GM23338 (cell line): ENCODE measurements at regions not wholly inside any gene's neighbourhood (a gene's known extent, or its start where the extent isn't known, plus 50 kb on each side); places are given as distances from the start of the nearest gene placed in this dataset.

ENCODE experiments used
- ATAC-seq: fragments of 200-7000 bp; cut with Tn5 transposase; 3 replicates; pipeline ENCODE4 v1.9.1; 2020
- DNase-seq: peaks from one replicate; pipeline ENCODE4 v3.0.0-alpha.2; 2015; ENCODE audit warnings: low spot score
- H2AFZ ChIP-seq: fragments of 200-600 bp; sonication (generic); 2 replicates; pipeline ENCODE4 v1.8.0; 2016; ENCODE audit warnings: antibody characterized with exemption, mild to moderate bottlenecking, moderate library complexity
- H3F3A ChIP-seq: fragments of 200-600 bp; sonication (generic); replicated peaks from 2 replicates; pipeline ENCODE4 v1.8.0; 2017; ENCODE audit warnings: antibody characterized with exemption, mixed run types, low read depth
- H3K27ac ChIP-seq: fragments of 200-600 bp; sonication (generic); 2 replicates; pipeline ENCODE4 v1.6.1; 2016; ENCODE audit warnings: low read depth
- H3K27me3 ChIP-seq: fragments of 200-600 bp; sonication (generic); 2 replicates; pipeline ENCODE4 v1.8.0; 2016; ENCODE audit warnings: mild to moderate bottlenecking, mixed run types, moderate library complexity; ENCODE audit not compliant: insufficient read depth
- H3K36me3 ChIP-seq: fragments of 200-600 bp; sonication (generic); 2 replicates; pipeline ENCODE4 v1.8.0; 2016; ENCODE audit warnings: mild to moderate bottlenecking; ENCODE audit not compliant: insufficient read depth
- H3K4me1 ChIP-seq: fragments of 200-600 bp; sonication (generic); 2 replicates; pipeline ENCODE4 v1.8.0; 2016; ENCODE audit warnings: mild to moderate bottlenecking, moderate library complexity; ENCODE audit not compliant: insufficient read depth
- H3K4me2 ChIP-seq: fragments of 200-600 bp; sonication (generic); 2 replicates; pipeline ENCODE4 v1.7.1; 2017; ENCODE audit warnings: mixed run types
- H3K4me3 ChIP-seq: fragments of 200-600 bp; sonication (generic); 2 replicates; pipeline ENCODE4 v1.6.1; 2016; ENCODE audit warnings: mixed run types
- H3K79me2 ChIP-seq: fragments of 200-600 bp; sonication (generic); replicated peaks from 2 replicates; pipeline ENCODE4 v1.8.0; 2017; ENCODE audit warnings: mild to moderate bottlenecking; ENCODE audit not compliant: insufficient read depth
- H3K9me2 ChIP-seq: fragments of 200-600 bp; sonication (generic); 2 replicates; pipeline ENCODE4 v1.8.0; 2017; ENCODE audit not compliant: insufficient read depth
- H4K20me1 ChIP-seq: fragments of 200-600 bp; sonication (generic); replicated peaks from 2 replicates; pipeline ENCODE4 v1.8.0; 2017; ENCODE audit warnings: mild to moderate bottlenecking; ENCODE audit not compliant: insufficient read depth
- H3K27ac Mint-ChIP-seq: 2 replicates; pipeline ENCODE4 v1.8.0; 2020; ENCODE audit warnings: inconsistent platforms, mild to moderate bottlenecking, moderate library complexity, mixed read lengths
- H3K27me3 Mint-ChIP-seq: 3 replicates; pipeline ENCODE4 v1.8.0; 2022; ENCODE audit warnings: low read depth, mild to moderate bottlenecking, moderate library complexity, mixed read lengths, inconsistent platforms; ENCODE audit not compliant: insufficient read depth, poor library complexity
- H3K36me3 Mint-ChIP-seq: 3 replicates; pipeline ENCODE4 v1.8.0; 2021; ENCODE audit warnings: low read depth, mild to moderate bottlenecking, inconsistent platforms, moderate library complexity, mixed read lengths
- H3K4me1 Mint-ChIP-seq: 3 replicates; pipeline ENCODE4 v1.8.0; 2020; ENCODE audit warnings: mild to moderate bottlenecking, inconsistent platforms, mixed read lengths
- H3K4me3 Mint-ChIP-seq: 3 replicates; pipeline ENCODE4 v1.8.0; 2021; ENCODE audit warnings: moderate library complexity, mild to moderate bottlenecking, inconsistent platforms, mixed read lengths
- H3K9me3 Mint-ChIP-seq: 3 replicates; pipeline ENCODE4 v1.8.0; 2020; ENCODE audit warnings: moderate library complexity, mild to moderate bottlenecking, inconsistent platforms, mixed read lengths
- CREB1 ChIP-seq: fragments of 250-450 bp; sonication (Bioruptor Pico); IDR thresholded peaks from 2 replicates; pipeline ENCODE4 v1.5.0; 2020; ENCODE audit warnings: low read depth, mild to moderate bottlenecking, moderate library complexity
- ETS1 ChIP-seq: IDR thresholded peaks from 2 replicates; pipeline ENCODE4 v1.6.1; 2016; ENCODE audit warnings: antibody characterized with exemption
- EZH2 ChIP-seq: fragments of 200-600 bp; sonication (generic); IDR thresholded peaks from one replicate; pipeline ENCODE4 v1.8.0; 2017; ENCODE audit warnings: antibody characterized with exemption, mild to moderate bottlenecking, low read depth; ENCODE audit not compliant: unreplicated experiment
- EZH2phosphoT487 ChIP-seq: fragments of 200-600 bp; sonication (generic); IDR thresholded peaks from one replicate; pipeline ENCODE4 v1.8.1; 2018; ENCODE audit warnings: antibody characterized with exemption; ENCODE audit not compliant: unreplicated experiment
- JUNB ChIP-seq: IDR thresholded peaks from one replicate; pipeline ENCODE4 v1.6.1; 2016; ENCODE audit warnings: antibody characterized with exemption; ENCODE audit not compliant: unreplicated experiment
- NANOG ChIP-seq: IDR thresholded peaks from 2 replicates; pipeline ENCODE4 v1.6.1; 2016; ENCODE audit warnings: antibody characterized with exemption, borderline replicate concordance
- POLR2AphosphoS5 ChIP-seq: IDR thresholded peaks from 2 replicates; pipeline ENCODE4 v1.6.1; 2016; ENCODE audit warnings: antibody characterized with exemption, low read depth
- REST ChIP-seq: IDR thresholded peaks from one replicate; pipeline ENCODE4 v1.6.1; 2018; ENCODE audit warnings: antibody characterized with exemption; ENCODE audit not compliant: unreplicated experiment
- STAT1 ChIP-seq: IDR thresholded peaks from one replicate; pipeline ENCODE4 v1.6.1; 2016; ENCODE audit warnings: antibody characterized with exemption; ENCODE audit not compliant: unreplicated experiment
- ZNF114 ChIP-seq: fragments of 250-450 bp; sonication (Bioruptor Pico); IDR thresholded peaks from 2 replicates; pipeline ENCODE4 v1.5.0; 2020; ENCODE audit warnings: mild to moderate bottlenecking, moderate library complexity
- ZNF331 ChIP-seq: fragments of 250-450 bp; sonication (Bioruptor Pico); IDR thresholded peaks from 2 replicates; pipeline ENCODE4 v1.5.0; 2020; ENCODE audit warnings: low read depth, mild to moderate bottlenecking, moderate library complexity
- TF ChIP-seq, protein P1 (sequence below): fragments of 250-450 bp; sonication (Bioruptor Pico); IDR thresholded peaks from 2 replicates; pipeline ENCODE4 v1.5.0; 2020; ENCODE audit warnings: mild to moderate bottlenecking, moderate library complexity

GRCh38 chr18:77870894-77871293, 621.2 kb downstream of the GALR1 start (continued):
- TF ChIP-seq, protein P1, sequence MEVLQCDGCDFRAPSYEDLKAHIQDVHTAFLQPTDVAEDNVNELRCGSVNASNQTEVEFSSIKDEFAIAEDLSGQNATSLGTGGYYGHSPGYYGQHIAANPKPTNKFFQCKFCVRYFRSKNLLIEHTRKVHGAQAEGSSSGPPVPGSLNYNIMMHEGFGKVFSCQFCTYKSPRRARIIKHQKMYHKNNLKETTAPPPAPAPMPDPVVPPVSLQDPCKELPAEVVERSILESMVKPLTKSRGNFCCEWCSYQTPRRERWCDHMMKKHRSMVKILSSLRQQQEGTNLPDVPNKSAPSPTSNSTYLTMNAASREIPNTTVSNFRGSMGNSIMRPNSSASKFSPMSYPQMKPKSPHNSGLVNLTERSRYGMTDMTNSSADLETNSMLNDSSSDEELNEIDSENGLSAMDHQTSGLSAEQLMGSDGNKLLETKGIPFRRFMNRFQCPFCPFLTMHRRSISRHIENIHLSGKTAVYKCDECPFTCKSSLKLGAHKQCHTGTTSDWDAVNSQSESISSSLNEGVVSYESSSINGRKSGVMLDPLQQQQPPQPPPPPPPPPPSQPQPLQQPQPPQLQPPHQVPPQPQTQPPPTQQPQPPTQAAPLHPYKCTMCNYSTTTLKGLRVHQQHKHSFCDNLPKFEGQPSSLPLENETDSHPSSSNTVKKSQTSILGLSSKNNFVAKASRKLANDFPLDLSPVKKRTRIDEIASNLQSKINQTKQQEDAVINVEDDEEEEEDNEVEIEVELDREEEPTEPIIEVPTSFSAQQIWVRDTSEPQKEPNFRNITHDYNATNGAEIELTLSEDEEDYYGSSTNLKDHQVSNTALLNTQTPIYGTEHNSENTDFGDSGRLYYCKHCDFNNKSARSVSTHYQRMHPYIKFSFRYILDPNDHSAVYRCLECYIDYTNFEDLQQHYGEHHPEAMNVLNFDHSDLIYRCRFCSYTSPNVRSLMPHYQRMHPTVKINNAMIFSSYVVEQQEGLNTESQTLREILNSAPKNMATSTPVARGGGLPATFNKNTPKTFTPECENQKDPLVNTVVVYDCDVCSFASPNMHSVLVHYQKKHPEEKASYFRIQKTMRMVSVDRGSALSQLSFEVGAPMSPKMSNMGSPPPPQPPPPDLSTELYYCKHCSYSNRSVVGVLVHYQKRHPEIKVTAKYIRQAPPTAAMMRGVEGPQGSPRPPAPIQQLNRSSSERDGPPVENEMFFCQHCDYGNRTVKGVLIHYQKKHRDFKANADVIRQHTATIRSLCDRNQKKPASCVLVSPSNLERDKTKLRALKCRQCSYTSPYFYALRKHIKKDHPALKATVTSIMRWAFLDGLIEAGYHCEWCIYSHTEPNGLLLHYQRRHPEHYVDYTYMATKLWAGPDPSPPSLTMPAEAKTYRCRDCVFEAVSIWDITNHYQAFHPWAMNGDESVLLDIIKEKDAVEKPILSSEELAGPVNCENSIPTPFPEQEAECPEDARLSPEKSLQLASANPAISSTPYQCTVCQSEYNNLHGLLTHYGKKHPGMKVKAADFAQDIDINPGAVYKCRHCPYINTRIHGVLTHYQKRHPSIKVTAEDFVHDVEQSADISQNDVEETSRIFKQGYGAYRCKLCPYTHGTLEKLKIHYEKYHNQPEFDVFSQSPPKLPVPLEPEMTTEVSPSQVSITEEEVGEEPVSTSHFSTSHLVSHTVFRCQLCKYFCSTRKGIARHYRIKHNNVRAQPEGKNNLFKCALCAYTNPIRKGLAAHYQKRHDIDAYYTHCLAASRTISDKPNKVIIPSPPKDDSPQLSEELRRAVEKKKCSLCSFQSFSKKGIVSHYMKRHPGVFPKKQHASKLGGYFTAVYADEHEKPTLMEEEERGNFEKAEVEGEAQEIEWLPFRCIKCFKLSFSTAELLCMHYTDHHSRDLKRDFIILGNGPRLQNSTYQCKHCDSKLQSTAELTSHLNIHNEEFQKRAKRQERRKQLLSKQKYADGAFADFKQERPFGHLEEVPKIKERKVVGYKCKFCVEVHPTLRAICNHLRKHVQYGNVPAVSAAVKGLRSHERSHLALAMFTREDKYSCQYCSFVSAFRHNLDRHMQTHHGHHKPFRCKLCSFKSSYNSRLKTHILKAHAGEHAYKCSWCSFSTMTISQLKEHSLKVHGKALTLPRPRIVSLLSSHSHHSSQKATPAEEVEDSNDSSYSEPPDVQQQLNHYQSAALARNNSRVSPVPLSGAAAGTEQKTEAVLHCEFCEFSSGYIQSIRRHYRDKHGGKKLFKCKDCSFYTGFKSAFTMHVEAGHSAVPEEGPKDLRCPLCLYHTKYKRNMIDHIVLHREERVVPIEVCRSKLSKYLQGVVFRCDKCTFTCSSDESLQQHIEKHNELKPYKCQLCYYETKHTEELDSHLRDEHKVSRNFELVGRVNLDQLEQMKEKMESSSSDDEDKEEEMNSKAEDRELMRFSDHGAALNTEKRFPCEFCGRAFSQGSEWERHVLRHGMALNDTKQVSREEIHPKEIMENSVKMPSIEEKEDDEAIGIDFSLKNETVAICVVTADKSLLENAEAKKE = no peak
- no peak for TF ChIP-seq ETS1
- no peak for TF ChIP-seq ZNF114 (CRISPR knock-in tag)
- TF ChIP-seq EZH2 = no peak
- TF ChIP-seq JUNB = no peak
- TF ChIP-seq EZH2phosphoT487 = no peak
- TF ChIP-seq STAT1 = no peak

GRCh38 chr18:77872166-77872565, 622.5 kb downstream of the GALR1 start:
- H3K9me2 ChIP-seq = no peaks in the 10 kb centered on the region
- H3F3A ChIP-seq = no peaks in the 10 kb centered on the region
- Mint-ChIP-seq H3K27ac (no peak overlapping the region), H3K4me1 (no peaks in the 10 kb centered on the region), H3K9me3 (peaks cover 100% of the 10 kb centered on the region), H3K4me3 (no peak overlapping the region), H3K36me3 (peaks cover 47% of the 10 kb centered on the region), H3K27me3 (peaks cover 10% of the 10 kb centered on the region)
- H3K36me3 ChIP-seq = no peaks in the 10 kb centered on the region
- H3K27ac ChIP-seq = no peak overlapping the region
- no peaks in the 10 kb centered on the region for H3K4me1 ChIP-seq
- ATAC-seq (no peak), DNase-seq (no peak)
- H2AFZ ChIP-seq = no peak overlapping the region
- H3K4me3 ChIP-seq = no peak overlapping the region
- no peaks in the 10 kb centered on the region for H4K20me1 ChIP-seq
- H3K4me2 ChIP-seq = no peak overlapping the region
- H3K79me2 ChIP-seq = no peaks in the 10 kb centered on the region
- no peaks in the 10 kb centered on the region for H3K27me3 ChIP-seq
- no peak for TF ChIP-seq ZNF114 (CRISPR knock-in tag)
- no peak for TF ChIP-seq EZH2phosphoT487
- no peak for TF ChIP-seq POLR2AphosphoS5
- no peak for TF ChIP-seq ZNF331
- TF ChIP-seq REST = no peak
- no peak for TF ChIP-seq NANOG
- no peak for TF ChIP-seq STAT1
- TF ChIP-seq ETS1 = no peak
- TF ChIP-seq CREB1 (CRISPR knock-in tag) = no peak
